ENCODE measurements at regions not wholly inside any gene's neighbourhood (a gene's known extent, or its start where the extent isn't known, plus 50 kb on each side); places are given as distances from the start of the nearest gene placed in this dataset.

- TF ChIP-seq CTCF (IDR thresholded peaks at IDR 0.05; ENCODE audit: insufficient read depth, low read depth, low read length, missing control alignments): no peak
Observed at GRCh38 chr3:191775451-191776233, 314.7 kb downstream of the PYDC2 start.

GRCh38 chr3:191781044-191781443, 320.1 kb downstream of the PYDC2 start:
- DNase-seq (ENCODE audit: low read depth): no peak
- no peak overlapping the region for H3K4me3 ChIP-seq (ENCODE audit: low read depth, low read length)
- TF ChIP-seq CTCF (IDR thresholded peaks at IDR 0.05; ENCODE audit: insufficient read depth, low read depth, low read length, missing control alignments): no peak

More at GRCh38 chr3:191775451-191776233, 314.7 kb downstream of the PYDC2 start:
- no peak for DNase-seq (ENCODE audit: low read depth)
- no peak overlapping the region for H3K4me3 ChIP-seq (ENCODE audit: low read depth, low read length)

GRCh38 chr3:191783024-191783423, 322.1 kb downstream of the PYDC2 start:
- TF ChIP-seq CTCF (IDR thresholded peaks at IDR 0.05; ENCODE audit: insufficient read depth, low read depth, low read length, missing control alignments): no peak
- no peak overlapping the region for H3K4me3 ChIP-seq (ENCODE audit: low read depth, low read length)
- no peak for DNase-seq (ENCODE audit: low read depth)

- DNase-seq (ENCODE audit: low read depth): no peak
- H3K4me3 ChIP-seq (ENCODE audit: low read depth, low read length): no peak overlapping the region
- no peak for TF ChIP-seq CTCF (IDR thresholded peaks at IDR 0.05; ENCODE audit: insufficient read depth, low read depth, low read length, missing control alignments)
Observed at GRCh38 chr3:191790934-191791333, 330.0 kb downstream of the PYDC2 start.

GRCh38 chr3:191792580-191792979, 331.6 kb downstream of the PYDC2 start:
- H3K4me3 ChIP-seq (ENCODE audit: low read depth, low read length): no peak overlapping the region
- no peak for DNase-seq (ENCODE audit: low read depth)
- no peak for TF ChIP-seq CTCF (IDR thresholded peaks at IDR 0.05; ENCODE audit: insufficient read depth, low read depth, low read length, missing control alignments)

GRCh38 chr3:191795196-191795595, 334.2 kb downstream of the PYDC2 start:
- TF ChIP-seq CTCF (IDR thresholded peaks at IDR 0.05; ENCODE audit: insufficient read depth, low read depth, low read length, missing control alignments): no peak
- DNase-seq (ENCODE audit: low read depth): no peak
- H3K4me3 ChIP-seq (ENCODE audit: low read depth, low read length): no peak overlapping the region

- no peak for DNase-seq (ENCODE audit: low read depth)
- no peak overlapping the region for H3K4me3 ChIP-seq (ENCODE audit: low read depth, low read length)
- TF ChIP-seq CTCF (IDR thresholded peaks at IDR 0.05; ENCODE audit: insufficient read depth, low read depth, low read length, missing control alignments): no peak
Observed at GRCh38 chr3:191797271-191797670, 336.3 kb downstream of the PYDC2 start.
